NT2/D1 (cell line): ENCODE measurements at regions not wholly inside any gene's neighbourhood (a gene's known extent, or its start where the extent isn't known, plus 50 kb on each side); places are given as distances from the start of the nearest gene placed in this dataset.

Source experiments
- DNase-seq: peaks from one replicate; pipeline ENCODE4 v3.0.0-alpha.2; 2011; ENCODE audit warnings: low read depth, low spot score
- H3K27me3 ChIP-seq: 2 replicates; pipeline ENCODE4 v1.6.0; 2011; ENCODE audit warnings: mild to moderate bottlenecking; ENCODE audit not compliant: insufficient read length, insufficient read depth
- H3K36me3 ChIP-seq: 2 replicates; pipeline ENCODE4 v1.6.1; 2011; ENCODE audit warnings: mild to moderate bottlenecking, low read length, mixed read lengths; ENCODE audit not compliant: insufficient read depth, insufficient read length
- H3K4me1 ChIP-seq: 2 replicates; pipeline ENCODE4 v1.5.1; 2011; ENCODE audit not compliant: insufficient read depth, insufficient read length
- H3K4me3 ChIP-seq: 2 replicates; pipeline ENCODE4 v1.5.1; 2011; ENCODE audit warnings: low read depth; ENCODE audit not compliant: insufficient read length
- H3K9ac ChIP-seq: 2 replicates; pipeline ENCODE4 v1.6.0; 2011; ENCODE audit warnings: low read depth; ENCODE audit not compliant: insufficient read length
- H3K9me3 ChIP-seq: 2 replicates; pipeline ENCODE4 v1.5.1; 2011; ENCODE audit warnings: mild to moderate bottlenecking, low read length; ENCODE audit not compliant: insufficient read depth
- SUZ12 ChIP-seq: IDR thresholded peaks from 2 replicates; pipeline ENCODE4 v1.6.1; 2011; ENCODE audit not compliant: insufficient read length, insufficient read depth; ENCODE audit errors: extremely low read depth
- YY1 ChIP-seq: IDR thresholded peaks from 2 replicates; pipeline ENCODE4 v1.6.1; 2011; ENCODE audit not compliant: insufficient read length, insufficient read depth
- ZNF274 ChIP-seq: IDR thresholded peaks from 2 replicates; pipeline ENCODE4 v1.6.1; 2011; ENCODE audit warnings: mild to moderate bottlenecking, low read depth, low read length

GRCh38 chr2:217157581-217157980 is 297.7 kb upstream of the TNP1 start:
- Histone ChIP-seq H3K36me3 (no peaks in the 10 kb centered on the region), H3K4me3 (no peak overlapping the region), H3K9ac (no peak overlapping the region), H3K9me3 (no peaks in the 10 kb centered on the region), H3K4me1 (no peaks in the 10 kb centered on the region), H3K27me3 (no peaks in the 10 kb centered on the region)
- no peak for TF ChIP-seq ZNF274
- no peak for TF ChIP-seq YY1
- TF ChIP-seq SUZ12 = no peak
- DNase-seq = no peak

GRCh38 chr2:217156801-217157200 is 296.9 kb upstream of the TNP1 start:
- TF ChIP-seq ZNF274 (no peak), SUZ12 (no peak), YY1 (no peak)
- no peak overlapping the region for H3K4me3 ChIP-seq
- H3K4me1 ChIP-seq = no peaks in the 10 kb centered on the region
- no peaks in the 10 kb centered on the region for H3K9me3 ChIP-seq
- DNase-seq = no peak
- H3K36me3 ChIP-seq = no peaks in the 10 kb centered on the region
- H3K27me3 ChIP-seq = no peaks in the 10 kb centered on the region
- H3K9ac ChIP-seq = no peak overlapping the region

DNA sequence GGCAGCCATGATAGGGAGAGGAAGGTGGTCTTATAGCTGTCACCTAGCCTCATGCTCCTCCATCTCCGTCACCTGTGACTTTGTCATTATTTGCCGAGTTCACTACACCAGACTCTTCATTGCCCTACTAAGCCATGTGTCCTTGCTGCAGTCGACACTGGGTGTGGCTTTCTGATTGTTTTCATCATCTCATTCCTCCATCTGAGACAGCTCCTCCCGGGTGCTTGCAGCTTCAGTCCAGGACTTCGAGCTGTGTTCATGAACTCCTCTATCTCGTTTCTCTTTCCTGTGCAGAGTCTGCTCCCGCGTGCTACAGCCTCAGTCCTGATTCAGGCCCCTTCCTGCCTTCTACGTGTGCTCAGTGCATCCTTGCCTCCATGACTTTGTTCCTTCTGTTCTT is 295.1 kb upstream of the TNP1 start:
- no peaks in the 10 kb centered on the region for H3K9me3 ChIP-seq
- H3K4me3 ChIP-seq = no peak overlapping the region
- H3K36me3 ChIP-seq = no peaks in the 10 kb centered on the region
- H3K9ac ChIP-seq = no peak overlapping the region
- H3K27me3 ChIP-seq = no peaks in the 10 kb centered on the region
- no peaks in the 10 kb centered on the region for H3K4me1 ChIP-seq
- no peak for TF ChIP-seq SUZ12
- TF ChIP-seq YY1 = no peak
- TF ChIP-seq ZNF274 = no peak
- no peak for DNase-seq

GRCh38 chr2:217153510-217153909 is 293.6 kb upstream of the TNP1 start:
- H3K4me3 ChIP-seq = no peak overlapping the region
- no peaks in the 10 kb centered on the region for H3K9me3 ChIP-seq
- H3K9ac ChIP-seq = no peak overlapping the region
- no peaks in the 10 kb centered on the region for H3K27me3 ChIP-seq
- no peaks in the 10 kb centered on the region for H3K36me3 ChIP-seq
- H3K4me1 ChIP-seq = no peaks in the 10 kb centered on the region
- DNase-seq = no peak
- TF ChIP-seq ZNF274 (no peak), YY1 (no peak), SUZ12 (no peak)

- no peaks in the 10 kb centered on the region for H3K9me3 ChIP-seq
- no peak for TF ChIP-seq ZNF274
- TF ChIP-seq SUZ12 = no peak
- no peak for TF ChIP-seq YY1
Measured at GRCh38 chr2:217152831-217153230, 293.0 kb upstream of the TNP1 start.

GRCh38 chr2:217151509-217152206 is 291.8 kb upstream of the TNP1 start:
- no peak for DNase-seq

More at GRCh38 chr2:217152831-217153230, 293.0 kb upstream of the TNP1 start:
- no peaks in the 10 kb centered on the region for H3K27me3 ChIP-seq
- no peaks in the 10 kb centered on the region for H3K36me3 ChIP-seq
- no peak for DNase-seq
- H3K9ac ChIP-seq = no peak overlapping the region
- no peaks in the 10 kb centered on the region for H3K4me1 ChIP-seq
- H3K4me3 ChIP-seq = no peak overlapping the region

DNA sequence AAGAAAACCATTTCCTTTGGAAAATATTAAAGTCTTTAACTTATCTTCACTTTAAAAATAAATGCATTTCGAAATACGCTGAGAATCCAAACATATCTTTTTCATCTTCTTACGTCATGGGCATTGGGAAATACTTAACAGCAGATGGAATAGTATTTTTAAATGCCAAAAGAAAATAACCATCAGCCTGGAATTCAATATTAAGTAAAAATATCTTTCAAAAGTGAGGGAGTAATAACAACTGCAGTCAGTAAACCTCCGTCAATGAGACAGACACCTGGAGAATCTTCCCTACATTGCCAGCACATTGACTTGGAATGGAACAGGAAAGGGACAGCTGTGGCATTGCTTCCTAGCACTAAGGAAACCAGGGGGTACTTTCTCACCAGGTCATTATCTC is 290.4 kb upstream of the TNP1 start:
- DNase-seq = no peak
- Histone ChIP-seq H3K27me3 (no peaks in the 10 kb centered on the region), H3K9ac (no peak overlapping the region), H3K4me1 (no peaks in the 10 kb centered on the region), H3K4me3 (no peak overlapping the region), H3K36me3 (no peaks in the 10 kb centered on the region), H3K9me3 (no peaks in the 10 kb centered on the region)
- TF ChIP-seq SUZ12 = no peak
- no peak for TF ChIP-seq YY1
- no peak for TF ChIP-seq ZNF274

More at GRCh38 chr2:217151509-217152206, 291.8 kb upstream of the TNP1 start:
- H3K36me3 ChIP-seq = no peaks in the 10 kb centered on the region
- no peak for TF ChIP-seq ZNF274
- no peak for TF ChIP-seq SUZ12
- no peak for TF ChIP-seq YY1
- H3K4me3 ChIP-seq = no peak overlapping the region
- H3K27me3 ChIP-seq = no peaks in the 10 kb centered on the region
- H3K9me3 ChIP-seq = no peaks in the 10 kb centered on the region
- no peak overlapping the region for H3K9ac ChIP-seq
- no peaks in the 10 kb centered on the region for H3K4me1 ChIP-seq
